GM23248 (cell line): ENCODE measurements at regions not wholly inside any gene's neighbourhood (a gene's known extent, or its start where the extent isn't known, plus 50 kb on each side); places are given as distances from the start of the nearest gene placed in this dataset.

Experiments used
- EZH2 ChIP-seq: fragments of 200-600 bp; sonication (generic); IDR thresholded peaks from 2 replicates; pipeline ENCODE4 v1.6.1; 2018; ENCODE audit warnings: antibody characterized with exemption, mild to moderate bottlenecking; ENCODE audit not compliant: insufficient read depth, poor library complexity, severe bottlenecking
- EZH2phosphoT487 ChIP-seq: fragments of 200-600 bp; sonication (generic); IDR thresholded peaks from 2 replicates; pipeline ENCODE4 v1.6.1; 2018; ENCODE audit warnings: antibody characterized with exemption, moderate library complexity, mild to moderate bottlenecking, low read depth; ENCODE audit not compliant: insufficient read depth

DNA sequence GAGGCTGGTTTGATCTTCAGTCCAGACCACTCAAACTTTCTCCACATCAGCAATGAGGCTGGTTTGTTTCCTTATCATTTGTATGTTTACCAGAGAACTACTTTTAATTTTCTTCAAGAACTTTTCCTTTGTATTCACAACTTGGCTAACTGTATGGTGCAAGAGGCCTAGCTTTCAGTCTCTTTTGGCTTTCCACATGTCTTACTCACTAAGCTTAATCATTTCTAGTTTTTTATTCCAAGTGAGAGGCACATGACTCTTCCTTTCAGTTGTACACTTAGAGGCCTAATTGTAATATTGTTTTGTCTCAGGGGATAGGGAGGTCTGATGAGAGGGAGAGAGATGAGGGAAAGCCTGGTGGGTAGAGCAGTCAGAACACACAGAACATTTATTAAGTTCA, 554.0 kb upstream of the ARRDC3 start:
- TF ChIP-seq EZH2phosphoT487 (no peak), EZH2 (no peak)
